PC-9 (cell line): ENCODE measurements at regions not wholly inside any gene's neighbourhood (a gene's known extent, or its start where the extent isn't known, plus 50 kb on each side); places are given as distances from the start of the nearest gene placed in this dataset.

Source experiments
- EZH2 ChIP-seq: fragments of 200-600 bp; sonication (generic); IDR thresholded peaks from 2 replicates; pipeline ENCODE4 v1.8.0; 2017; ENCODE audit warnings: antibody characterized with exemption, low read depth
- TF ChIP-seq, protein P1 (sequence below): fragments of 200-600 bp; sonication (generic); conservative IDR thresholded peaks from 2 replicates; pipeline ENCODE4 v1.6.1; 2017; ENCODE audit warnings: mixed run types, antibody characterized with exemption, mild to moderate bottlenecking, moderate library complexity

DNA sequence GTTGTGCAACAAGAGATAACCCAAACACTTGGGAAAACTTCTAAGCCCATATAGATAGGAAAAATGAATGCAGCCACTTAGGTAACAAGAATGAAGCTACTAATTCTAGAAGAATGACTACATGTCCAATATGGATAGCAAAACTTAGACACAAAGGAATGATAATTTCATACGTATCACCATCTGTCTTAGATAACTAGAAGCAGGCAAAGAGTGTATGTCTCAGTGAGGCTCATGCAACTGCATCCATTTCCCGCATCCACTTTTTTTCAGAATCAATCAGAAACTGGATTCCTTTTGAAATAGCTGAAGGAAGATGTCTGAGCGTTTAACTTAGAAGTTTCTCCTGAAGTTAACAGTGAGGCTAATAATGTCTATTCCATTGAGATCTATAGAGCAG lies 408.7 kb upstream of the PITX2 start:
- TF ChIP-seq, protein P1, sequence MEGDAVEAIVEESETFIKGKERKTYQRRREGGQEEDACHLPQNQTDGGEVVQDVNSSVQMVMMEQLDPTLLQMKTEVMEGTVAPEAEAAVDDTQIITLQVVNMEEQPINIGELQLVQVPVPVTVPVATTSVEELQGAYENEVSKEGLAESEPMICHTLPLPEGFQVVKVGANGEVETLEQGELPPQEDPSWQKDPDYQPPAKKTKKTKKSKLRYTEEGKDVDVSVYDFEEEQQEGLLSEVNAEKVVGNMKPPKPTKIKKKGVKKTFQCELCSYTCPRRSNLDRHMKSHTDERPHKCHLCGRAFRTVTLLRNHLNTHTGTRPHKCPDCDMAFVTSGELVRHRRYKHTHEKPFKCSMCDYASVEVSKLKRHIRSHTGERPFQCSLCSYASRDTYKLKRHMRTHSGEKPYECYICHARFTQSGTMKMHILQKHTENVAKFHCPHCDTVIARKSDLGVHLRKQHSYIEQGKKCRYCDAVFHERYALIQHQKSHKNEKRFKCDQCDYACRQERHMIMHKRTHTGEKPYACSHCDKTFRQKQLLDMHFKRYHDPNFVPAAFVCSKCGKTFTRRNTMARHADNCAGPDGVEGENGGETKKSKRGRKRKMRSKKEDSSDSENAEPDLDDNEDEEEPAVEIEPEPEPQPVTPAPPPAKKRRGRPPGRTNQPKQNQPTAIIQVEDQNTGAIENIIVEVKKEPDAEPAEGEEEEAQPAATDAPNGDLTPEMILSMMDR: no peak
- no peak for TF ChIP-seq EZH2
